H1 (cell line): ENCODE measurements at regions not wholly inside any gene's neighbourhood (a gene's known extent, or its start where the extent isn't known, plus 50 kb on each side); places are given as distances from the start of the nearest gene placed in this dataset.

Source experiments
- CTCF ChIP-seq, 3 experiments: IDR thresholded peaks; 1 replicate in 2 of 3; 2 replicates in 1 of 3; pipeline versions ENCODE4 v1.5.1 to v1.6.1; 2011; ENCODE audit warnings: low read length in 3 of 3, mild to moderate bottlenecking in 3 of 3, inconsistent platforms in 2 of 3, low read depth in 1 of 3, moderate library complexity in 1 of 3; ENCODE audit not compliant: insufficient read depth in 1 of 3; ENCODE audit errors: control extremely low read depth in 1 of 3
- EZH2 ChIP-seq: fragments of 200-600 bp; sonication (generic); IDR thresholded peaks from 2 replicates; pipeline ENCODE4 v1.7.1; 2012; ENCODE audit warnings: low read depth, mild to moderate bottlenecking, moderate library complexity, low read length, inconsistent platforms; ENCODE audit not compliant: severe bottlenecking
- MAX ChIP-seq: IDR thresholded peaks from 2 replicates; pipeline ENCODE4 v1.6.1; 2012; ENCODE audit warnings: inconsistent platforms
- SIN3A ChIP-seq, 2 experiments: IDR thresholded peaks in 1 of 2; conservative IDR thresholded peaks in 1 of 2; 2 replicates each; pipeline ENCODE4 v1.6.1; 2011 to 2012; ENCODE audit warnings: low read length in 2 of 2, improper control_type of control experiment in 1 of 2, low read depth in 1 of 2, mild to moderate bottlenecking in 1 of 2
- SUZ12 ChIP-seq: fragments of 200-600 bp; sonication (generic); IDR thresholded peaks from 2 replicates; pipeline ENCODE4 v1.6.1; 2012; ENCODE audit warnings: mild to moderate bottlenecking, inconsistent platforms, low read length, moderate library complexity, mixed read lengths
- TEAD4 ChIP-seq: IDR thresholded peaks from 2 replicates; pipeline ENCODE4 v1.6.1; 2012; ENCODE audit warnings: low read depth, low read length, inconsistent platforms, mixed read lengths

GRCh38 chr1:96880626-96881025, 159.0 kb downstream of the PTBP2 start:
- TF ChIP-seq CTCF (IDR thresholded peaks at IDR 0.05; ENCODE audit: control extremely low read depth in 1 of 3, insufficient read depth in 1 of 3, low read depth in 1 of 3, low read length in 3 of 3) (no peak), TEAD4 (no peak), SIN3A (conservative IDR thresholded peaks at IDR 0.05 in 1 of 2, IDR thresholded peaks at IDR 0.05 in 1 of 2; ENCODE audit: low read depth in 1 of 2, low read length in 2 of 2) (no peak), MAX (no peak), EZH2 (no peak), SUZ12 (no peak)
